GM13976 (cell line): ENCODE measurements at regions not wholly inside any gene's neighbourhood (a gene's known extent, or its start where the extent isn't known, plus 50 kb on each side); places are given as distances from the start of the nearest gene placed in this dataset.

Experiments
- DNase-seq: peaks from one replicate; pipeline ENCODE4 v3.0.0; 2012; ENCODE audit warnings: low spot score
- in situ Hi-C: fragments of 300-500 bp; cut with MboI; formaldehyde crosslinking; loops from one replicate; pipeline ENCODE4 v1.12.0; 2022; ENCODE audit warnings: low sequenced_read_pairs, mixed read lengths, inconsistent platforms; ENCODE audit not compliant: unreplicated experiment
- TF ChIP-seq, protein P1 (sequence below): IDR thresholded peaks from 2 replicates; pipeline ENCODE4 v1.5.1; 2012; ENCODE audit warnings: borderline replicate concordance, mild to moderate bottlenecking; ENCODE audit not compliant: insufficient read depth; ENCODE audit errors: extremely low read depth, missing control alignments, control extremely low read depth

DNA sequence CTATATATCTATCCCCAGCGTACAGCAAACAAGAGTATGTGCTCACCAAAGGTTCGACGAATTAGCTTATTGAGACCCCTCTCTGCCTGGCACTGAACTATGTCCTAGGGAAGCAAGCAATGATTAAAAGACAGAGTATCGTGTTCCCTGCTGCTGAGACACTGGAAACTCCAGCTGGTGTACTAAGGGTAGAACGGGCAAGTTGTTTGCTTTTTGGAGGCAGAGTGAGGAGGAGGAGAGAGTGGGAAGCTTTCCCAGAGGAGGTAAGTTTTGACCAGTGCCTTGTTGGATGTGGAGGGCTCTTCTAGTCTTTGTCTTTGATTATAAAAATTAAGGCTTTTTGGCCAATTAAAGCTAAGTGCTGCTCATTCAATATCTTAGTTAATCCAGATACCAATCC is 61.7 kb downstream of the PJA1 start:
- TF ChIP-seq, protein P1, sequence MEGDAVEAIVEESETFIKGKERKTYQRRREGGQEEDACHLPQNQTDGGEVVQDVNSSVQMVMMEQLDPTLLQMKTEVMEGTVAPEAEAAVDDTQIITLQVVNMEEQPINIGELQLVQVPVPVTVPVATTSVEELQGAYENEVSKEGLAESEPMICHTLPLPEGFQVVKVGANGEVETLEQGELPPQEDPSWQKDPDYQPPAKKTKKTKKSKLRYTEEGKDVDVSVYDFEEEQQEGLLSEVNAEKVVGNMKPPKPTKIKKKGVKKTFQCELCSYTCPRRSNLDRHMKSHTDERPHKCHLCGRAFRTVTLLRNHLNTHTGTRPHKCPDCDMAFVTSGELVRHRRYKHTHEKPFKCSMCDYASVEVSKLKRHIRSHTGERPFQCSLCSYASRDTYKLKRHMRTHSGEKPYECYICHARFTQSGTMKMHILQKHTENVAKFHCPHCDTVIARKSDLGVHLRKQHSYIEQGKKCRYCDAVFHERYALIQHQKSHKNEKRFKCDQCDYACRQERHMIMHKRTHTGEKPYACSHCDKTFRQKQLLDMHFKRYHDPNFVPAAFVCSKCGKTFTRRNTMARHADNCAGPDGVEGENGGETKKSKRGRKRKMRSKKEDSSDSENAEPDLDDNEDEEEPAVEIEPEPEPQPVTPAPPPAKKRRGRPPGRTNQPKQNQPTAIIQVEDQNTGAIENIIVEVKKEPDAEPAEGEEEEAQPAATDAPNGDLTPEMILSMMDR, result no peak
- in situ Hi-C loops, result no loop called here
- no peak for DNase-seq

DNA sequence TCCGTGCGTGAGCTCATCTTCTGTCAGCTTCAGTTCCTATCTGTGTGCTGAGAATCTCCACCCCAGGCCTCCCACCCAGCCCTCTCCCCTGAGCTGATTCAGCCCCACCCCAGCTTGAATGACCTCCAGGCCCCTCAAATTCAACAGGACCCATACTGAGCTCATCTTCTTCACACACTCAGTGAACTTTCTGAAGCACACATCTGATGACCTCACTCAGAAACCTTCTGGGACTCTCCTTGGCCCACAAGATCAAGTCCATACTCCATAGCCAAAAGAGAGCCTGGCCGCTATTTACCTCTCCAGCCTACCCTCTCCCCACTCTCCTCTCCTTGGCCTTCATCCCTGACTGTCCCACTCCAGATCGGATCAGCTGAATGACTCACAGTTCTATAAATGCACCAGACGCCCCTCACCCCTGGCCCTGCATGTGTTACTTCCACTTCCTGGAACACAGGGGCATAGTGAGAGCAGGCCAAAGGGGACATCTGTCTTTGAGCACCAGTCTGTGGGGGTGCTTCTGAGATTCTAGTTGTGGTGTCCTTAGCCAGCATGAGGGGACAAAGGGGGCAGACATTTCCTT is 62.5 kb downstream of the PJA1 start:
- TF ChIP-seq, protein P1, result no peak
- in situ Hi-C loops, result no loop called here

DNA sequence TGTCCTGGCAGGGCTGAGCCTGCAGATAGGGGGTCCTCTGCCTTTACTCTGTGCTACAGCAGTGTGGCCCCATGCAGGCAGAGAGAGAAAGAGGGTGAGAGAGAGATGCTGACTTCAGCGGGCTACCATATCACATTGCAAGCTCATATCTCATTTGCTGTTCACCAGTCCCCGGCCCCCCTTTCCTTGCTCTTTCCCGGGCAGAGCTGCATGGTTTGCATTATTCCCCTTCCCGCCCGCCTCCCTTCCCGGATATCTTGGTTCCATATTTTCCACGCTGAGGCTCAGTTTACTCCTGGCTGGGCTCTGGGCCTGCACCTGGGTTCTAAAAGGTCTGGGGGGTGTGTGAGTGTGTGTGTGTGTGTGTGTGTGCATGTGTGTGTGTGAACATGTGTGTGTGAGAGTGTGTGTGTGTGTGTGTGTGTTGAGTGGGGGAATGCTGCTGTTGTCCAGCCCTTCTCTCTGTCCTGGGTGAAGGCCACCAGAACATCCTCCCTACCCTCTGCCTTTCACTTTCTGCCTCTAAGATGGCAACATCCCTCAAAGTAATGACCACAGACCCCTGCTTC is 63.5 kb downstream of the PJA1 start:
- TF ChIP-seq, protein P1, result no peak
- no peak for DNase-seq
- in situ Hi-C loops, result no loop called here

More for the DNA sequence above, 62.5 kb downstream of the PJA1 start:
- DNase-seq, result no peak

DNA sequence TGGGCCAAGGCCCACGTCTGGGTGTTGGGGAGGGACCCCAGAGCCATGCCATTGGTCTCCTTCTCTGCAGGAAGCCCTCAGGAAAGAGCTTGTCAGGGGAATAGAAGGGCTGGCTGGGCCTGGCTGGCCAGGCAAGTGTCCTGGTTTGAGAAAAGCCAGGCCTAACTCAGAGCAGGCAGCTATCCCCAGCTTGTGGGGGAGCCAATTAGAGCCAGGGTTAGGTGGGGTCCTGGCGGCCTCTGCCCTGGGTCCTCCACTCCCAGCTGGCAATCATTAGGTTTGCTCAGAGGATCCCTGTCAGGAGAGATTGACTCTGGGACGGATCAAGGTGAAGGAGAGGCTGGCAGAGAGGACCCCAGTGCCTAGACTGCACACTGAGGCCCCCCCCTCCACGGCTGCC is 64.8 kb downstream of the PJA1 start:
- in situ Hi-C loops, result no loop called here
- TF ChIP-seq, protein P1, result no peak
- DNase-seq, result no peak

DNA sequence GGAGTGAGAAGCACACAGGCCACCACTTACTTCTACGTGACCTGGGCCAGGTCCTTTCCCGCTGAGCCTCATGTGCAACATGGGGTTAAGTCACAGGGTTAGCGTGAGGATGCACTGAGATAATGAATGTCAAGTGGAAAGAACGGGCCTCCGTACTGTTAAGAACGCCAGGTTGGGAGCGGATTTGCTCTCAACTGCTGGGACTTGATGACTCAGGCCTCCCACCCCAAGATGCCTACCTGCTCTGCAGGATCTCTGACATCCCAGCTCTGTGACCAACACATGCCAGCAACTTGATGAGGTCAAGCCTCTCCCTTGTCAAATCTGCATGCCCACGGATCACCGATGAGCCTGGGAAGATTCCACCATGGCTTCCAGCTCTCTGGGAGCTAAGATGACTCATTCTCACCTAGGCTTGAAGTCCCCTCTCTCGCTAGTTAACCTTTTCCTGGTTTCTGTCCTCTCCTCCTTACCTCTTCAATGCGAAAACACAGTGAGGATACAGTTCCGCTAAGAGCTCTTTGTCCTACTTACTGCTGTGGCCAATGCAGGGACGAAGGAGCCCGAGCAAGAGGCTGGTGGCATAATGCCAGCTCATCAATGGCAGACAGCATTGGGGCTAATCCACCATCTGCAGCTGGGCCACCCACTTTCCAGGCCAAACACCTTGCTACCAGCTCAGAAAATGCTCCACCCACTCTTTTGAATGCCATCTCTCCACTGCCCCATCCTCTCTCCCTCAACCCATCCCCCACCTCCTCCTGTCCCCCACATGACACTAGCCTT is 67.6 kb downstream of the PJA1 start:
- no peak for DNase-seq
- in situ Hi-C loops, result no loop called here
- TF ChIP-seq, protein P1, result no peak

DNA sequence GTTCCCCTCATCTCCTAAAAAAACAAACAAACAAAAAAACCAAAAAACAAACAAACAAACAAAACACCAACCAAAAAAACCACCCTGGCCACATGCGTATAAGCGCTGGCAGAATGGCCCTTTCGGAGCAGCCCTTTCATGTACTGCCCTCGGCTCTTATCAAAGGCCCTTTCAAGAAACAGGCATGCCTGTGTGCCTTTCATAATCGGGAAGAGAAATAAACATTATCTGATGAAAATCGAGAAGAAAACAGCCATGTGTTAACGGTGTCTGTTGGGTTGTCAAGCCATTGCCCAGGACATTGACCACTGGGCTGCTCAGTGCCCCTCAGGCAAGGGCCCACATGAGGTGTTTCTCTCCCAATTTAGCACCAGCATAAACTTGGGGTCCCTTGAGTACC is 68.3 kb downstream of the PJA1 start:
- TF ChIP-seq, protein P1, result no peak
- in situ Hi-C loops, result no loop called here
- no peak for DNase-seq
